Lung (tissue), 11 donors: ENCODE measurements at regions not wholly inside any gene's neighbourhood (a gene's known extent, or its start where the extent isn't known, plus 50 kb on each side); places are given as distances from the start of the nearest gene placed in this dataset.

ENCODE experiments used
- ATAC-seq: fragments of 200-7000 bp; cut with Tn5 transposase; one replicate; pipeline ENCODE4 v1.9.1; 2020; ENCODE audit warnings: moderate number of reproducible peaks; ENCODE audit not compliant: insufficient read depth, low FRiP score
- DNase-seq, 3 donors: peaks; one replicate each; pipeline ENCODE4 v3.0.0-alpha.2; 2013 to 2017
- H3K27ac ChIP-seq, 2 donors: one replicate each; pipeline ENCODE4 v1.5.1; 2013; ENCODE audit warnings: mild to moderate bottlenecking in 2 of 2, moderate library complexity in 2 of 2, control low read depth in 1 of 2, inconsistent platforms in 1 of 2, low read depth in 1 of 2, low read length in 1 of 2
- H3K27me3 ChIP-seq, 3 donors: one replicate each; pipeline ENCODE4 v1.5.1; 2013; ENCODE audit warnings: low read length in 2 of 3; ENCODE audit not compliant: control insufficient read depth in 3 of 3, insufficient read depth in 3 of 3
- H3K36me3 ChIP-seq, 4 donors: one replicate each; pipeline ENCODE4 v1.5.1; 2013; ENCODE audit warnings: low read length in 4 of 4, mild to moderate bottlenecking in 1 of 4, moderate library complexity in 1 of 4; ENCODE audit not compliant: control insufficient read depth in 4 of 4, insufficient read depth in 4 of 4
- H3K4me1 ChIP-seq, 5 donors: one replicate each; pipeline ENCODE4 v1.5.1; 2013; ENCODE audit warnings: low read length in 5 of 5, mild to moderate bottlenecking in 2 of 5, moderate library complexity in 1 of 5; ENCODE audit not compliant: control insufficient read depth in 5 of 5, insufficient read depth in 5 of 5
- H3K4me3 ChIP-seq: one replicate; pipeline ENCODE4 v1.5.1; 2013; ENCODE audit warnings: mild to moderate bottlenecking, control low read depth, moderate library complexity
- H3K9ac ChIP-seq, 2 donors: one replicate each; pipeline ENCODE4 v1.5.1; 2013; ENCODE audit warnings: low read length in 2 of 2, control low read depth in 1 of 2; ENCODE audit not compliant: insufficient read depth in 1 of 2
- H3K9me3 ChIP-seq, 4 donors: one replicate each; pipeline ENCODE4 v1.5.1; 2013; ENCODE audit warnings: low read length in 3 of 4, mild to moderate bottlenecking in 1 of 4, moderate library complexity in 1 of 4; ENCODE audit not compliant: control insufficient read depth in 4 of 4, insufficient read depth in 3 of 4
- CTCF ChIP-seq: IDR thresholded peaks from 2 replicates; pipeline ENCODE4 v1.5.1; 2012; ENCODE audit warnings: mild to moderate bottlenecking; ENCODE audit errors: control extremely low read depth, extremely low read depth
- WGBS, 2 donors: extraction: QIAGEN DNeasy Blood & Tissue Kit; methylation state at CpG; one replicate each; pipeline ENCODE4 v1.1.7; 2013; 5-methylcytosine and 5-hydroxymethylcytosine counted together
- donor health status: control.
- donor health status: control.
- donor health status: Bipolar disorder and iron deficiency.
- donor health status: healthy.
- donor health status: DM: yes; HTN: yes; CAD: no.

- no peak for TF ChIP-seq CTCF
- Histone ChIP-seq H3K4me3 (no peak overlapping the region), H3K36me3 (no peaks in the 10 kb centered on the region), H3K9me3 (no peaks in the 10 kb centered on the region), H3K4me1 (no peaks in the 10 kb centered on the region), H3K27me3 (no peaks in the 10 kb centered on the region), H3K27ac (no peak overlapping the region), H3K9ac (no peak overlapping the region)
- ATAC-seq (no peak), DNase-seq (no peak)
- 94% methylated on average over 1 of the region's 1 CpG for WGBS, 2 donors
These were observed 259.4 kb downstream of the TLR4 start for GRCh38 chr9:117963493-117964090.

DNA sequence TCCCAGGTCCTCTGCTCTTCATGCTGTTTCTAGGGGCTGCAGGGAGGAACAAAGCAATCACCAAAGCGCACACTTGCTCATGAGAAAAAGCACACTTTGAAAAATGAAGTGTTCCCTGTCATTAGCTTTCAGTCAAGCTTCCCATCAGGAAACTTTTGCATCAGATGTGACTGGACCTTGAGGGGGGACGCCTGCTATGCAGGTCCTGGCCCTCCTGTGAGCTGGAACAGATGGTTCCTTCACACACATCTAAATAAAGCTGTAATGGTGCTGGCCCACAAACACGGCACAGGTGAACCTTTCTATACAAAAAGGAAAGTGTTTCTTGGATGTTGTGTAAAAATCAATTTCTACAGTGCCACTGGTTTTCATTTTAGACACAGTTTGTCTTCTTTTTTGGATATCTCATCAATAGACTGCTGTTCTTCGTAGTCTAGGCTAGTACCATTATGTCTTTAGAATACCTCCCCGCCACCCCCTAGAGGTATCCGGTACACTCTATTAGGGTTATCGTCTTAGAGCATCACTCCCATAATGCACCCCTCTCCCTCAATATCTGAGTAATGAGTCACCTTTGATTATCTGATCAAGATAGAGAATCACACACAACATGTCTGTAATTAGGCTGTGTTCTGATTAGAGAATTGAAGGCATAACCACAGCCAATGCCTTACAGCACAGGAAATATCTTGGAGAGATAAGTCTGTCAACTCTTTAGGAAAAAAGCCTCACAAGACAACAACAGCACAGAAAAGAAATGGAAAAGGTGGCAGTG, 266.3 kb downstream of the TLR4 start:
- TF ChIP-seq CTCF = no peak
- WGBS, 2 donors = 82 to 86% methylated on average over 7 of the region's 7 CpGs
- no peak for DNase-seq
- no peak for ATAC-seq
- H3K4me1 ChIP-seq = no peaks in the 10 kb centered on the region
- H3K27ac ChIP-seq = no peak overlapping the region
- H3K9me3 ChIP-seq = no peaks in the 10 kb centered on the region
- no peaks in the 10 kb centered on the region for H3K36me3 ChIP-seq
- H3K4me3 ChIP-seq = no peak overlapping the region
- no peak overlapping the region for H3K9ac ChIP-seq
- no peaks in the 10 kb centered on the region for H3K27me3 ChIP-seq

- no peaks in the 10 kb centered on the region for H3K9me3 ChIP-seq
- H3K9ac ChIP-seq = no peak overlapping the region
- H3K4me1 ChIP-seq = no peaks in the 10 kb centered on the region
- H3K27me3 ChIP-seq = no peaks in the 10 kb centered on the region
- no peak for DNase-seq
- H3K4me3 ChIP-seq = no peak overlapping the region
- H3K36me3 ChIP-seq = no peaks in the 10 kb centered on the region
- no peak overlapping the region for H3K27ac ChIP-seq
- no peak for ATAC-seq
- 61 to 78% methylated on average over 3 of the region's 3 CpGs for WGBS, 2 donors
- TF ChIP-seq CTCF = no peak
These were observed 269.9 kb downstream of the TLR4 start for GRCh38 chr9:117974108-117974507.
